ENCODE measurements at regions not wholly inside any gene's neighbourhood (a gene's known extent, or its start where the extent isn't known, plus 50 kb on each side); places are given as distances from the start of the nearest gene placed in this dataset.

- no peak overlapping the region for H3K4me3 Mint-ChIP-seq
- H3K9me3 Mint-ChIP-seq = no peaks in the 10 kb centered on the region
- no peak overlapping the region for H3K27ac Mint-ChIP-seq
- H3K4me1 Mint-ChIP-seq = no peaks in the 10 kb centered on the region
- H3K27me3 Mint-ChIP-seq (ENCODE audit: low read depth) = no peaks in the 10 kb centered on the region
- no peak for TF ChIP-seq CTCF (IDR thresholded peaks at IDR 0.05; ENCODE audit: unreplicated experiment in 3 of 3)
- H3K36me3 Mint-ChIP-seq (ENCODE audit: low read depth) = no peaks in the 10 kb centered on the region
Measured at GRCh38 chr20:10774357-10774943, 100.7 kb upstream of the JAG1 start.

- H3K4me1 Mint-ChIP-seq = no peaks in the 10 kb centered on the region
- H3K4me3 Mint-ChIP-seq = no peak overlapping the region
- H3K36me3 Mint-ChIP-seq (ENCODE audit: low read depth) = no peaks in the 10 kb centered on the region
- peaks cover 8% of the 10 kb centered on the region for H3K27me3 Mint-ChIP-seq (ENCODE audit: low read depth)
- TF ChIP-seq CTCF (IDR thresholded peaks at IDR 0.05; ENCODE audit: unreplicated experiment in 3 of 3) = no peak
- H3K27ac Mint-ChIP-seq = peak overlapping the region in 2 of 3 experiments; percentile 10 to 64
- no peaks in the 10 kb centered on the region for H3K9me3 Mint-ChIP-seq
Measured at GRCh38 chr20:10777710-10778109, 103.9 kb upstream of the JAG1 start.

GRCh38 chr20:10779911-10780310, 106.1 kb upstream of the JAG1 start:
- Mint-ChIP-seq H3K27me3 (ENCODE audit: low read depth) (peaks cover 9% of the 10 kb centered on the region), H3K4me3 (no peak overlapping the region), H3K9me3 (no peaks in the 10 kb centered on the region), H3K27ac (no peak overlapping the region), H3K36me3 (ENCODE audit: low read depth) (no peaks in the 10 kb centered on the region), H3K4me1 (peaks cover 7% of the 10 kb centered on the region)
- no peak for TF ChIP-seq CTCF (IDR thresholded peaks at IDR 0.05; ENCODE audit: unreplicated experiment in 3 of 3)

- Mint-ChIP-seq H3K4me1 (peaks cover 7% of the 10 kb centered on the region), H3K36me3 (ENCODE audit: low read depth) (no peaks in the 10 kb centered on the region), H3K9me3 (no peaks in the 10 kb centered on the region), H3K4me3 (no peak overlapping the region), H3K27ac (no peak overlapping the region), H3K27me3 (ENCODE audit: low read depth) (peaks cover 9% of the 10 kb centered on the region)
- TF ChIP-seq CTCF (IDR thresholded peaks at IDR 0.05; ENCODE audit: unreplicated experiment in 3 of 3) = no peak
Measured at GRCh38 chr20:10780901-10781300, 107.1 kb upstream of the JAG1 start.

- Mint-ChIP-seq H3K27ac (no peak overlapping the region), H3K4me3 (no peak overlapping the region), H3K27me3 (ENCODE audit: low read depth) (peaks cover 9% of the 10 kb centered on the region), H3K36me3 (ENCODE audit: low read depth) (no peaks in the 10 kb centered on the region), H3K9me3 (no peaks in the 10 kb centered on the region), H3K4me1 (peaks cover 7% of the 10 kb centered on the region)
- TF ChIP-seq CTCF (IDR thresholded peaks at IDR 0.05; ENCODE audit: unreplicated experiment in 3 of 3) = no peak
Measured at GRCh38 chr20:10781526-10781925, 107.7 kb upstream of the JAG1 start.

Measured in nephron (organoid).